HEK293 (cell line): ENCODE measurements at regions not wholly inside any gene's neighbourhood (a gene's known extent, or its start where the extent isn't known, plus 50 kb on each side); places are given as distances from the start of the nearest gene placed in this dataset.

ENCODE experiments used
- HOXD13 ChIP-seq: sonication (generic); formaldehyde crosslinking; IDR thresholded peaks from 2 replicates; pipeline ENCODE4 v1.8.0; 2022; ENCODE audit warnings: missing genetic modification reagents, borderline replicate concordance
- KLF10 ChIP-seq: fragments of 450-650 bp; IDR thresholded peaks from 2 replicates; pipeline ENCODE4 v1.5.1; 2018; ENCODE audit warnings: missing biosample characterization, mild to moderate bottlenecking, missing genetic modification characterization
- MYNN ChIP-seq: fragments of 450-650 bp; formaldehyde crosslinking; IDR thresholded peaks from 2 replicates; pipeline ENCODE4 v1.5.1; 2016; ENCODE audit warnings: missing biosample characterization, missing genetic modification characterization, borderline replicate concordance
- SALL2 ChIP-seq: fragments of 450-650 bp; formaldehyde crosslinking; IDR thresholded peaks from 2 replicates; pipeline ENCODE4 v1.5.0; 2017; ENCODE audit warnings: missing biosample characterization, mild to moderate bottlenecking, missing genetic modification characterization, borderline replicate concordance
- YY1 ChIP-seq: fragments of 450-650 bp; formaldehyde crosslinking; IDR thresholded peaks from 2 replicates; pipeline ENCODE4 v1.5.1; 2018; ENCODE audit warnings: missing biosample characterization, missing genetic modification characterization
- ZFP3 ChIP-seq: fragments of 450-650 bp; formaldehyde crosslinking; IDR thresholded peaks from 2 replicates; pipeline ENCODE4 v1.5.1; 2016; ENCODE audit warnings: low read depth, missing biosample characterization, missing genetic modification characterization
- ZNF16 ChIP-seq: fragments of 450-650 bp; formaldehyde crosslinking; IDR thresholded peaks from 2 replicates; pipeline ENCODE4 v1.5.1; 2016; ENCODE audit warnings: low read depth, missing biosample characterization, missing genetic modification characterization
- ZNF174 ChIP-seq: fragments of 450-650 bp; formaldehyde crosslinking; IDR thresholded peaks from 2 replicates; pipeline ENCODE4 v1.5.0; 2017; ENCODE audit warnings: missing biosample characterization, mild to moderate bottlenecking, missing genetic modification characterization
- ZNF670 ChIP-seq: fragments of 450-650 bp; formaldehyde crosslinking; IDR thresholded peaks from 2 replicates; pipeline ENCODE4 v1.5.1; 2016; ENCODE audit warnings: missing biosample characterization, missing genetic modification characterization, low read depth
- ZNF677 ChIP-seq: fragments of 450-650 bp; IDR thresholded peaks from 2 replicates; pipeline ENCODE4 v1.5.0; 2018; ENCODE audit warnings: missing biosample characterization, mild to moderate bottlenecking, missing genetic modification characterization, moderate library complexity
- ZNF777 ChIP-seq: fragments of 450-650 bp; formaldehyde crosslinking; IDR thresholded peaks from 2 replicates; pipeline ENCODE4 v1.5.1; 2017; ENCODE audit warnings: missing biosample characterization, missing genetic modification characterization, borderline replicate concordance
- ZNF792 ChIP-seq: fragments of 450-650 bp; formaldehyde crosslinking; IDR thresholded peaks from 2 replicates; pipeline ENCODE4 v1.5.1; 2016; ENCODE audit warnings: missing biosample characterization, missing genetic modification characterization

GRCh38 chr10:33947544-33947943 is 613.1 kb upstream of the NRP1 start:
- TF ChIP-seq ZNF16 (tag by site-specific recombination), result no peak
- TF ChIP-seq HOXD13 (CRISPR knock-in tag), result no peak
- no peak for TF ChIP-seq YY1
- TF ChIP-seq KLF10 (tag by site-specific recombination), result no peak
- TF ChIP-seq ZNF777, result no peak
- TF ChIP-seq SALL2 (tag by site-specific recombination), result no peak
- TF ChIP-seq ZNF670 (tag by site-specific recombination), result no peak
- no peak for TF ChIP-seq ZNF174 (tag by site-specific recombination)
- TF ChIP-seq MYNN (tag by site-specific recombination), result no peak
- TF ChIP-seq ZNF677 (tag by site-specific recombination), result no peak
- no peak for TF ChIP-seq ZNF792 (tag by site-specific recombination)
- TF ChIP-seq ZFP3 (tag by site-specific recombination), result no peak
